HEK293 (cell line): ENCODE measurements at regions not wholly inside any gene's neighbourhood (a gene's known extent, or its start where the extent isn't known, plus 50 kb on each side); places are given as distances from the start of the nearest gene placed in this dataset.

Source experiments
- CTCF ChIA-PET: fragments of 350-600 bp; formaldehyde crosslinking; extraction: SDS; loops from one replicate; lab custom pipeline; 2021; ENCODE audit warnings: antibody characterized with exemption; lab: Yijun Ruan, JAX
- POLR2A ChIA-PET: fragments of 300-600 bp; formaldehyde crosslinking; extraction: SDS; loops from one replicate; lab custom pipeline; 2020; ENCODE audit warnings: antibody characterized with exemption, inconsistent platforms; lab: Yijun Ruan, JAX
- H3K27ac ChIP-seq: fragments of 200-500 bp; sonication (Bioruptor generic); 2 replicates; pipeline ENCODE4 v1.5.1; 2014; ENCODE audit warnings: low read depth, low read length, control low read depth, inconsistent platforms; ENCODE audit errors: extremely low read depth
- H3K36me3 ChIP-seq, 2 experiments: fragments of 200-500 bp in 1 of 2; sonication (Bioruptor generic) in 1 of 2; 1 replicate in 1 of 2; 2 replicates in 1 of 2; pipeline ENCODE4 v1.5.1; 2014 to 2017; ENCODE audit warnings: inconsistent platforms in 2 of 2, low read length in 2 of 2; ENCODE audit not compliant: control insufficient read depth in 2 of 2, insufficient read depth in 1 of 2
- H3K4me1 ChIP-seq: fragments of 200-500 bp; sonication (Bioruptor generic); 2 replicates; pipeline ENCODE4 v1.5.1; 2014; ENCODE audit warnings: mild to moderate bottlenecking, low read length, inconsistent platforms; ENCODE audit not compliant: control insufficient read depth, insufficient read depth
- H3K4me3 ChIP-seq: 2 replicates; pipeline ENCODE4 v1.5.1; 2011; ENCODE audit warnings: low read depth, mild to moderate bottlenecking, control low read depth, low read length, moderate library complexity
- H3K9me3 ChIP-seq: fragments of 200-500 bp; sonication (Bioruptor generic); 2 replicates; pipeline ENCODE4 v1.5.1; 2014; ENCODE audit warnings: low read depth, low read length, inconsistent platforms; ENCODE audit not compliant: control insufficient read depth, insufficient read depth
- BCL11A ChIP-seq: fragments of 450-650 bp; formaldehyde crosslinking; IDR thresholded peaks from 2 replicates; pipeline ENCODE4 v1.5.1; 2016; ENCODE audit warnings: low read depth, missing biosample characterization, missing genetic modification characterization
- GLIS1 ChIP-seq: fragments of 450-650 bp; formaldehyde crosslinking; IDR thresholded peaks from 2 replicates; pipeline ENCODE4 v1.5.1; 2016; ENCODE audit warnings: missing biosample characterization, missing genetic modification characterization
- ZEB2 ChIP-seq: fragments of 450-650 bp; formaldehyde crosslinking; IDR thresholded peaks from 2 replicates; pipeline ENCODE4 v1.5.1; 2016; ENCODE audit warnings: missing biosample characterization, missing genetic modification characterization
- ZFP37 ChIP-seq: fragments of 450-650 bp; formaldehyde crosslinking; IDR thresholded peaks from 2 replicates; pipeline ENCODE4 v1.5.1; 2016; ENCODE audit warnings: missing biosample characterization, missing genetic modification characterization
- ZFP41 ChIP-seq: fragments of 450-650 bp; formaldehyde crosslinking; IDR thresholded peaks from 2 replicates; pipeline ENCODE4 v1.5.1; 2016; ENCODE audit warnings: missing biosample characterization, missing genetic modification characterization, borderline replicate concordance
- ZNF175 ChIP-seq: fragments of 450-650 bp; formaldehyde crosslinking; IDR thresholded peaks from 2 replicates; pipeline ENCODE4 v1.5.1; 2016; ENCODE audit warnings: missing biosample characterization, missing genetic modification characterization
- ZNF202 ChIP-seq: fragments of 450-650 bp; formaldehyde crosslinking; IDR thresholded peaks from 2 replicates; pipeline ENCODE4 v1.5.1; 2016; ENCODE audit warnings: missing biosample characterization, missing genetic modification characterization, borderline replicate concordance
- ZNF221 ChIP-seq: fragments of 450-650 bp; formaldehyde crosslinking; IDR thresholded peaks from 2 replicates; pipeline ENCODE4 v1.5.1; 2017; ENCODE audit warnings: missing biosample characterization, missing genetic modification characterization, borderline replicate concordance
- ZNF394 ChIP-seq: fragments of 450-650 bp; formaldehyde crosslinking; IDR thresholded peaks from 2 replicates; pipeline ENCODE4 v1.5.1; 2016; ENCODE audit warnings: missing biosample characterization, missing genetic modification characterization, mild to moderate bottlenecking, moderate library complexity, borderline replicate concordance
- ZNF561 ChIP-seq: fragments of 450-650 bp; IDR thresholded peaks from 2 replicates; pipeline ENCODE4 v1.5.1; 2018; ENCODE audit warnings: missing biosample characterization, missing genetic modification characterization, borderline replicate concordance
- ZNF600 ChIP-seq: fragments of 450-650 bp; formaldehyde crosslinking; IDR thresholded peaks from 2 replicates; pipeline ENCODE4 v1.5.1; 2016; ENCODE audit warnings: missing biosample characterization, missing genetic modification characterization
- ZNF660 ChIP-seq: fragments of 450-650 bp; IDR thresholded peaks from 2 replicates; pipeline ENCODE4 v1.5.1; 2018; ENCODE audit warnings: missing biosample characterization, mild to moderate bottlenecking, missing genetic modification characterization
- ZNF830 ChIP-seq: fragments of 450-650 bp; IDR thresholded peaks from 2 replicates; pipeline ENCODE4 v1.5.0; 2018; ENCODE audit warnings: missing biosample characterization, missing genetic modification characterization, low read depth, mild to moderate bottlenecking, moderate library complexity
- TF ChIP-seq, protein P1 (sequence below): fragments of 450-650 bp; formaldehyde crosslinking; IDR thresholded peaks from 2 replicates; pipeline ENCODE4 v1.5.1; 2017; ENCODE audit warnings: missing biosample characterization, missing genetic modification characterization
- TF ChIP-seq, protein P2 (sequence below): fragments of 450-650 bp; formaldehyde crosslinking; IDR thresholded peaks from 2 replicates; pipeline ENCODE4 v1.5.1; 2016; ENCODE audit warnings: missing biosample characterization, missing genetic modification characterization
- TF ChIP-seq, protein P3 (sequence below): fragments of 450-650 bp; formaldehyde crosslinking; IDR thresholded peaks from 2 replicates; pipeline ENCODE4 v1.5.1; 2016; ENCODE audit warnings: missing biosample characterization, missing genetic modification characterization, borderline replicate concordance

DNA sequence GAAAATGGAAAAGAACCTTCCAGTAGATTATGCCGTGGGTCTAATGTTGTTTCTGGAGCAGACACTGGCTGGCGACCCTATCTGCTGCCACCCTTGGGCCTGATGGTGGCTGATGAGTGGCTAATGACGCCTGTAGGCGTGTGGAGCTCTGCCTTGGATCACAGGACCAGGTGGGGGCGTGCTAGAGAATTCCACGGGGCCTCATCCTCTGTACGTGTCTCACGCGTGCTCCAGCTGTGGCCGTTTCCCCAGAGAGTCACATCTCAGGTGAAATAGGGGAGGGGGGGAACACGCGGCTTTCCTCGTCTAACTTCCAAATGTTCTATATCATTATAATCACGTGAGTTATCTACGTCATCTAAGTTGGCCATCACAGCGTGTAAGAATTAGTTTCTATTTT, 160.9 kb upstream of the SMIM21 start (continued):
- TF ChIP-seq, protein P1, sequence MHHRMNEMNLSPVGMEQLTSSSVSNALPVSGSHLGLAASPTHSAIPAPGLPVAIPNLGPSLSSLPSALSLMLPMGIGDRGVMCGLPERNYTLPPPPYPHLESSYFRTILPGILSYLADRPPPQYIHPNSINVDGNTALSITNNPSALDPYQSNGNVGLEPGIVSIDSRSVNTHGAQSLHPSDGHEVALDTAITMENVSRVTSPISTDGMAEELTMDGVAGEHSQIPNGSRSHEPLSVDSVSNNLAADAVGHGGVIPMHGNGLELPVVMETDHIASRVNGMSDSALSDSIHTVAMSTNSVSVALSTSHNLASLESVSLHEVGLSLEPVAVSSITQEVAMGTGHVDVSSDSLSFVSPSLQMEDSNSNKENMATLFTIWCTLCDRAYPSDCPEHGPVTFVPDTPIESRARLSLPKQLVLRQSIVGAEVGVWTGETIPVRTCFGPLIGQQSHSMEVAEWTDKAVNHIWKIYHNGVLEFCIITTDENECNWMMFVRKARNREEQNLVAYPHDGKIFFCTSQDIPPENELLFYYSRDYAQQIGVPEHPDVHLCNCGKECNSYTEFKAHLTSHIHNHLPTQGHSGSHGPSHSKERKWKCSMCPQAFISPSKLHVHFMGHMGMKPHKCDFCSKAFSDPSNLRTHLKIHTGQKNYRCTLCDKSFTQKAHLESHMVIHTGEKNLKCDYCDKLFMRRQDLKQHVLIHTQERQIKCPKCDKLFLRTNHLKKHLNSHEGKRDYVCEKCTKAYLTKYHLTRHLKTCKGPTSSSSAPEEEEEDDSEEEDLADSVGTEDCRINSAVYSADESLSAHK (tag by site-specific recombination) = no peak
- no peak for TF ChIP-seq ZFP37 (tag by site-specific recombination)
- no peak for TF ChIP-seq ZNF202 (tag by site-specific recombination)
- TF ChIP-seq, protein P2, sequence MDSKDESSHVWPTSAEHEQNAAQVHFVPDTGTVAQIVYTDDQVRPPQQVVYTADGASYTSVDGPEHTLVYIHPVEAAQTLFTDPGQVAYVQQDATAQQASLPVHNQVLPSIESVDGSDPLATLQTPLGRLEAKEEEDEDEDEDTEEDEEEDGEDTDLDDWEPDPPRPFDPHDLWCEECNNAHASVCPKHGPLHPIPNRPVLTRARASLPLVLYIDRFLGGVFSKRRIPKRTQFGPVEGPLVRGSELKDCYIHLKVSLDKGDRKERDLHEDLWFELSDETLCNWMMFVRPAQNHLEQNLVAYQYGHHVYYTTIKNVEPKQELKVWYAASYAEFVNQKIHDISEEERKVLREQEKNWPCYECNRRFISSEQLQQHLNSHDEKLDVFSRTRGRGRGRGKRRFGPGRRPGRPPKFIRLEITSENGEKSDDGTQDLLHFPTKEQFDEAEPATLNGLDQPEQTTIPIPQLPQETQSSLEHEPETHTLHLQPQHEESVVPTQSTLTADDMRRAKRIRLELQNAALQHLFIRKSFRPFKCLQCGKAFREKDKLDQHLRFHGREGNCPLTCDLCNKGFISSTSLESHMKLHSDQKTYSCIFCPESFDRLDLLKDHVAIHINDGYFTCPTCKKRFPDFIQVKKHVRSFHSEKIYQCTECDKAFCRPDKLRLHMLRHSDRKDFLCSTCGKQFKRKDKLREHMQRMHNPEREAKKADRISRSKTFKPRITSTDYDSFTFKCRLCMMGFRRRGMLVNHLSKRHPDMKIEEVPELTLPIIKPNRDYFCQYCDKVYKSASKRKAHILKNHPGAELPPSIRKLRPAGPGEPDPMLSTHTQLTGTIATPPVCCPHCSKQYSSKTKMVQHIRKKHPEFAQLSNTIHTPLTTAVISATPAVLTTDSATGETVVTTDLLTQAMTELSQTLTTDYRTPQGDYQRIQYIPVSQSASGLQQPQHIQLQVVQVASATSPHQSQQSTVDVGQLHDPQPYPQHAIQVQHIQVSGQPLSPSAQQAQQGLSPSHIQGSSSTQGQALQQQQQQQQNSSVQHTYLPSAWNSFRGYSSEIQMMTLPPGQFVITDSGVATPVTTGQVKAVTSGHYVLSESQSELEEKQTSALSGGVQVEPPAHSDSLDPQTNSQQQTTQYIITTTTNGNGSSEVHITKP (tag by site-specific recombination) = no peak
- TF ChIP-seq, protein P3, sequence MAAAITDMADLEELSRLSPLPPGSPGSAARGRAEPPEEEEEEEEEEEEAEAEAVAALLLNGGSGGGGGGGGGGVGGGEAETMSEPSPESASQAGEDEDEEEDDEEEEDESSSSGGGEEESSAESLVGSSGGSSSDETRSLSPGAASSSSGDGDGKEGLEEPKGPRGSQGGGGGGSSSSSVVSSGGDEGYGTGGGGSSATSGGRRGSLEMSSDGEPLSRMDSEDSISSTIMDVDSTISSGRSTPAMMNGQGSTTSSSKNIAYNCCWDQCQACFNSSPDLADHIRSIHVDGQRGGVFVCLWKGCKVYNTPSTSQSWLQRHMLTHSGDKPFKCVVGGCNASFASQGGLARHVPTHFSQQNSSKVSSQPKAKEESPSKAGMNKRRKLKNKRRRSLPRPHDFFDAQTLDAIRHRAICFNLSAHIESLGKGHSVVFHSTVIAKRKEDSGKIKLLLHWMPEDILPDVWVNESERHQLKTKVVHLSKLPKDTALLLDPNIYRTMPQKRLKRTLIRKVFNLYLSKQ (tag by site-specific recombination) = no peak
- TF ChIP-seq ZNF221 (tag by site-specific recombination) = no peak
- no peak for TF ChIP-seq ZNF600 (tag by site-specific recombination)
- TF ChIP-seq, all 188 proteins: peak for 0

DNA sequence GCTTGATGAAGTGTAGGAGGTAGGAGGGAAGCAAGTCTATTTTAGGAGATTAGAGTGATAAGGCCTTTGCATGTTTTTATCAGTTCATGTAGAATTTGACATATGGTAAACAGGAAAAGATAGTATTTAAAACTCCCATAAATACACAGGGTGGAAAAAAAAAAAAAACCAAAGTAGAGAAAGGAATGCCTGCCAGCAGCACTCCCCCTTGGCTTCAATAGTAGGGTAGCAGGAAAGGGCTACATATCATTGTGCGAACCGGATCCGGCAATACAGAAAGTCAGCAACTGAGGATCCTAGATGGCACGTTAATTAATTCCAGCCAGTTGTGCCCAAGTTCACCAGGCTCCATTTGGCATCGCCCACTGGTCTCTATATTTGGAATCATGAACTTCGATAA, 159.6 kb upstream of the SMIM21 start:
- Histone ChIP-seq H3K4me3 (no peak overlapping the region), H3K36me3 (no peaks in the 10 kb centered on the region), H3K27ac (no peak overlapping the region), H3K4me1 (no peaks in the 10 kb centered on the region), H3K9me3 (no peaks in the 10 kb centered on the region)
- TF ChIP-seq GLIS1 (tag by site-specific recombination) = no peak
- TF ChIP-seq ZFP41 (tag by site-specific recombination) = no peak
- TF ChIP-seq ZNF830 = no peak
- no peak for TF ChIP-seq BCL11A
- no peak for TF ChIP-seq ZNF561 (tag by site-specific recombination)
- TF ChIP-seq ZNF660 (tag by site-specific recombination) = no peak
- TF ChIP-seq ZNF394 (tag by site-specific recombination) = no peak
- no peak for TF ChIP-seq ZNF175 (tag by site-specific recombination)
- no peak for TF ChIP-seq ZEB2 (tag by site-specific recombination)
- ChIA-PET POLR2A (no interaction called here), CTCF (no interaction called here)
